MG63 (cell line): ENCODE measurements at regions not wholly inside any gene's neighbourhood (a gene's known extent, or its start where the extent isn't known, plus 50 kb on each side); places are given as distances from the start of the nearest gene placed in this dataset.
"Not testable (repeated sequence)": the region's sequence is repeated elsewhere in the genome, so short reads cannot be mapped to it uniquely, and the experiment has no call there.

Experiments
- DNase-seq: peaks from one replicate; pipeline ENCODE4 v3.0.0-alpha.2; 2020
- H3K27me3 ChIP-seq: fragments of 250-450 bp; sonication (Bioruptor Pico); 2 replicates; pipeline ENCODE4 v1.5.1; 2020; ENCODE audit warnings: mild to moderate bottlenecking, moderate library complexity
- H3K36me3 ChIP-seq: fragments of 250-450 bp; sonication (Bioruptor Pico); 2 replicates; pipeline ENCODE4 v1.5.1; 2020; ENCODE audit warnings: mild to moderate bottlenecking, moderate library complexity
- H3K4me3 ChIP-seq: fragments of 250-450 bp; sonication (Bioruptor Pico); 2 replicates; pipeline ENCODE4 v1.5.1; 2020; ENCODE audit warnings: mild to moderate bottlenecking, moderate library complexity
- H3K9me3 ChIP-seq: fragments of 250-450 bp; sonication (Bioruptor Pico); 2 replicates; pipeline ENCODE4 v1.5.1; 2020; ENCODE audit warnings: mild to moderate bottlenecking, moderate library complexity

- Histone ChIP-seq H3K9me3 (no peaks in the 10 kb centered on the region), H3K36me3 (no peaks in the 10 kb centered on the region), H3K27me3 (no peaks in the 10 kb centered on the region), H3K4me3 (no peak overlapping the region)
- no peak for DNase-seq
Measured at GRCh38 chr16:11412965-11413887, 68.0 kb downstream of the RMI2 start.

- no peaks in the 10 kb centered on the region for H3K36me3 ChIP-seq
- DNase-seq: no peak
- H3K9me3 ChIP-seq: no peaks in the 10 kb centered on the region
- no peaks in the 10 kb centered on the region for H3K27me3 ChIP-seq
- H3K4me3 ChIP-seq: no peak overlapping the region
Measured at GRCh38 chr16:11413907-11414595, 68.8 kb downstream of the RMI2 start.

- Histone ChIP-seq H3K27me3 (no peaks in the 10 kb centered on the region), H3K4me3 (no peak overlapping the region), H3K9me3 (no peaks in the 10 kb centered on the region), H3K36me3 (no peaks in the 10 kb centered on the region)
- no peak for DNase-seq
Measured at GRCh38 chr16:11414815-11415775, 69.8 kb downstream of the RMI2 start.

- no peaks in the 10 kb centered on the region for H3K27me3 ChIP-seq
- H3K36me3 ChIP-seq: no peaks in the 10 kb centered on the region
- DNase-seq: no peak
- no peaks in the 10 kb centered on the region for H3K9me3 ChIP-seq
- no peak overlapping the region for H3K4me3 ChIP-seq
Measured at GRCh38 chr16:11416228-11417001, 71.2 kb downstream of the RMI2 start.

GRCh38 chr16:11417487-11417886 lies 72.2 kb downstream of the RMI2 start:
- no peak for DNase-seq
- Histone ChIP-seq H3K36me3 (no peaks in the 10 kb centered on the region), H3K4me3 (no peak overlapping the region), H3K9me3 (no peaks in the 10 kb centered on the region), H3K27me3 (no peaks in the 10 kb centered on the region)

- no peaks in the 10 kb centered on the region for H3K9me3 ChIP-seq
- H3K36me3 ChIP-seq: no peaks in the 10 kb centered on the region
- H3K4me3 ChIP-seq: no peak overlapping the region
- H3K27me3 ChIP-seq: no peaks in the 10 kb centered on the region
- DNase-seq: no peak
Measured at GRCh38 chr16:11418506-11418905, 73.2 kb downstream of the RMI2 start.

GRCh38 chr16:11420067-11420466 lies 74.8 kb downstream of the RMI2 start:
- not testable (repeated sequence) for H3K9me3 ChIP-seq, H3K27me3 ChIP-seq, H3K36me3 ChIP-seq, DNase-seq, H3K4me3 ChIP-seq

GRCh38 chr16:11420895-11421294 lies 75.6 kb downstream of the RMI2 start:
- no peak for DNase-seq
- no peaks in the 10 kb centered on the region for H3K27me3 ChIP-seq
- no peaks in the 10 kb centered on the region for H3K9me3 ChIP-seq
- no peak overlapping the region for H3K4me3 ChIP-seq
- H3K36me3 ChIP-seq: no peaks in the 10 kb centered on the region

GRCh38 chr16:11422381-11423314 lies 77.4 kb downstream of the RMI2 start:
- no peak for DNase-seq
- Histone ChIP-seq H3K36me3 (no peaks in the 10 kb centered on the region), H3K27me3 (no peaks in the 10 kb centered on the region)

GRCh38 chr16:11423315-11424117 lies 78.3 kb downstream of the RMI2 start:
- H3K27me3 ChIP-seq: no peaks in the 10 kb centered on the region
- DNase-seq: no peak
- no peak overlapping the region for H3K4me3 ChIP-seq
- H3K36me3 ChIP-seq: no peaks in the 10 kb centered on the region
- H3K9me3 ChIP-seq: no peaks in the 10 kb centered on the region

More at GRCh38 chr16:11422381-11423314, 77.4 kb downstream of the RMI2 start:
- Histone ChIP-seq H3K9me3 (no peaks in the 10 kb centered on the region), H3K4me3 (no peak overlapping the region)

GRCh38 chr16:11424118-11424460 lies 78.8 kb downstream of the RMI2 start:
- no peaks in the 10 kb centered on the region for H3K36me3 ChIP-seq
- no peaks in the 10 kb centered on the region for H3K27me3 ChIP-seq
- H3K4me3 ChIP-seq: no peak overlapping the region
- DNase-seq: no peak
- no peaks in the 10 kb centered on the region for H3K9me3 ChIP-seq

- no peaks in the 10 kb centered on the region for H3K9me3 ChIP-seq
- no peaks in the 10 kb centered on the region for H3K36me3 ChIP-seq
- no peak overlapping the region for H3K4me3 ChIP-seq
- H3K27me3 ChIP-seq: no peaks in the 10 kb centered on the region
- no peak for DNase-seq
Measured at GRCh38 chr16:11425140-11425539, 79.9 kb downstream of the RMI2 start.

- DNase-seq: no peak
- Histone ChIP-seq H3K27me3 (no peaks in the 10 kb centered on the region), H3K9me3 (0 out of 2 replicates have a peak, but pooled peaks cover 3% of the 10 kb centered on the region), H3K36me3 (no peaks in the 10 kb centered on the region), H3K4me3 (no peak overlapping the region)
Measured at GRCh38 chr16:11428623-11428953, 83.3 kb downstream of the RMI2 start.

- 0 out of 2 replicates have a peak, but pooled peaks cover 3% of the 10 kb centered on the region for H3K9me3 ChIP-seq
- no peaks in the 10 kb centered on the region for H3K27me3 ChIP-seq
- no peaks in the 10 kb centered on the region for H3K36me3 ChIP-seq
- no peak overlapping the region for H3K4me3 ChIP-seq
- no peak for DNase-seq
Measured at GRCh38 chr16:11429123-11429522, 83.9 kb downstream of the RMI2 start.

GRCh38 chr16:11429823-11430222 lies 84.6 kb downstream of the RMI2 start:
- H3K27me3 ChIP-seq: no peaks in the 10 kb centered on the region
- no peak overlapping the region for H3K4me3 ChIP-seq
- H3K36me3 ChIP-seq: no peaks in the 10 kb centered on the region
- no peak for DNase-seq
- 0 out of 2 replicates have a peak, but pooled peaks cover 3% of the 10 kb centered on the region for H3K9me3 ChIP-seq
